SH-SY5Y (cell line): ENCODE measurements at regions not wholly inside any gene's neighbourhood (a gene's known extent, or its start where the extent isn't known, plus 50 kb on each side); places are given as distances from the start of the nearest gene placed in this dataset.

Source experiments
- GATA2 ChIP-seq: IDR thresholded peaks from 2 replicates; pipeline ENCODE4 v1.6.1; 2011; ENCODE audit warnings: mild to moderate bottlenecking, low read depth, low read length
- GATA3 ChIP-seq: IDR thresholded peaks from 2 replicates; pipeline ENCODE4 v1.6.1; 2011; ENCODE audit warnings: low read depth, mild to moderate bottlenecking, low read length, moderate library complexity

GRCh38 chr18:37675699-37676098 lies 110.1 kb upstream of the CELF4 start:
- TF ChIP-seq GATA3 (no peak), GATA2 (no peak)
